Glutamatergic neuron (in vitro differentiated cells): ENCODE measurements at regions not wholly inside any gene's neighbourhood (a gene's known extent, or its start where the extent isn't known, plus 50 kb on each side); places are given as distances from the start of the nearest gene placed in this dataset.

Source experiments
- DNase-seq: peaks from one replicate; pipeline ENCODE4 v3.0.0; 2022
- H3K27ac Mint-ChIP-seq: one replicate; pipeline ENCODE4 v1.8.0; 2020; ENCODE audit warnings: mild to moderate bottlenecking, mixed read lengths, inconsistent platforms; ENCODE audit not compliant: unreplicated experiment
- H3K27me3 Mint-ChIP-seq: one replicate; pipeline ENCODE4 v1.8.0; 2020; ENCODE audit warnings: mild to moderate bottlenecking, moderate library complexity, mixed read lengths, inconsistent platforms; ENCODE audit not compliant: unreplicated experiment
- H3K36me3 Mint-ChIP-seq: one replicate; pipeline ENCODE4 v1.8.0; 2020; ENCODE audit warnings: mild to moderate bottlenecking, mixed read lengths, inconsistent platforms; ENCODE audit not compliant: unreplicated experiment
- H3K4me1 Mint-ChIP-seq: one replicate; pipeline ENCODE4 v1.8.0; 2020; ENCODE audit warnings: mild to moderate bottlenecking, low read depth, mixed read lengths, inconsistent platforms; ENCODE audit not compliant: unreplicated experiment
- H3K4me3 Mint-ChIP-seq: one replicate; pipeline ENCODE4 v1.8.0; 2020; ENCODE audit warnings: mild to moderate bottlenecking, mixed read lengths, inconsistent platforms; ENCODE audit not compliant: unreplicated experiment
- H3K9me3 Mint-ChIP-seq: one replicate; pipeline ENCODE4 v1.8.0; 2020; ENCODE audit warnings: mild to moderate bottlenecking, moderate library complexity, mixed read lengths, inconsistent platforms; ENCODE audit not compliant: unreplicated experiment
- TF ChIP-seq, protein P1 (sequence below): fragments of 200-600 bp; sonication (generic); IDR thresholded peaks from one replicate; pipeline ENCODE4 v1.5.0; 2021; ENCODE audit not compliant: partially characterized antibody, unreplicated experiment

DNA sequence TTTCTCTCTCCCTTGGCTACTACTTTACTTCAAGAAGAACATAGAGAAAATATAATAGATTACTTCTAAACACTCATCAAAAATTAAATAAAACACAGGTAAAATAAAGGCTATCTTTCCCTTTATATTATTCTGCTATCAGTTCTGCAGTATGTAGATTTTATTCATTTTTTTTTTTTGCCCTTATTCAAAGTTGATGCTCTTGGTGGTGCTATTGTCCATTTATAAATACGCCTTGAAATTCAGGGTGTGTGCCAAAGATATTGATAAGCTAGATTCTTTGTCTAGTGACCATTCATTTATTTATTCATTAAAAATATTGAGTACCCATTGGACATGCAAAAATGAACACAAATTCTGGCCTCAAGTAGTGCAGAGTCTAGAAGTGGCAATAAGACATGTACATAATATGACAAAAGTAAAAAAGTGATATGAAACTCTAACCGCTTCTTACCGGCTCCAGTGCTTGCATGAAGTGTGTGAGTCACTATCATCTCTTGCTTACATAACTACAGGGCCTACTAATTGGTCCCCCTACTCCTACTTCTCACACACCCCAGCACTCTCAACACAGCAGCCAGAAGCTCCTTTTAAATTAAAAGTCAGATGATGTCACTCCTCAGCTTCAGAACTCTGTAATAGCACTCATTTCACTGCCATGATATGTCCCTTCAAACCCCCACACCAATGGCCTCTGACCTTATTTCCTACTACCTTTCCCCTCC lies 208.3 kb upstream of the FANCL start:
- H3K27ac Mint-ChIP-seq, result no peak overlapping the region
- no peak for DNase-seq
- H3K4me1 Mint-ChIP-seq, result peaks cover 6% of the 10 kb centered on the region
- H3K4me3 Mint-ChIP-seq, result no peak overlapping the region
- no peaks in the 10 kb centered on the region for H3K9me3 Mint-ChIP-seq
- H3K36me3 Mint-ChIP-seq, result no peaks in the 10 kb centered on the region
- TF ChIP-seq, protein P1, sequence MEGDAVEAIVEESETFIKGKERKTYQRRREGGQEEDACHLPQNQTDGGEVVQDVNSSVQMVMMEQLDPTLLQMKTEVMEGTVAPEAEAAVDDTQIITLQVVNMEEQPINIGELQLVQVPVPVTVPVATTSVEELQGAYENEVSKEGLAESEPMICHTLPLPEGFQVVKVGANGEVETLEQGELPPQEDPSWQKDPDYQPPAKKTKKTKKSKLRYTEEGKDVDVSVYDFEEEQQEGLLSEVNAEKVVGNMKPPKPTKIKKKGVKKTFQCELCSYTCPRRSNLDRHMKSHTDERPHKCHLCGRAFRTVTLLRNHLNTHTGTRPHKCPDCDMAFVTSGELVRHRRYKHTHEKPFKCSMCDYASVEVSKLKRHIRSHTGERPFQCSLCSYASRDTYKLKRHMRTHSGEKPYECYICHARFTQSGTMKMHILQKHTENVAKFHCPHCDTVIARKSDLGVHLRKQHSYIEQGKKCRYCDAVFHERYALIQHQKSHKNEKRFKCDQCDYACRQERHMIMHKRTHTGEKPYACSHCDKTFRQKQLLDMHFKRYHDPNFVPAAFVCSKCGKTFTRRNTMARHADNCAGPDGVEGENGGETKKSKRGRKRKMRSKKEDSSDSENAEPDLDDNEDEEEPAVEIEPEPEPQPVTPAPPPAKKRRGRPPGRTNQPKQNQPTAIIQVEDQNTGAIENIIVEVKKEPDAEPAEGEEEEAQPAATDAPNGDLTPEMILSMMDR, result no peak
- no peaks in the 10 kb centered on the region for H3K27me3 Mint-ChIP-seq

DNA sequence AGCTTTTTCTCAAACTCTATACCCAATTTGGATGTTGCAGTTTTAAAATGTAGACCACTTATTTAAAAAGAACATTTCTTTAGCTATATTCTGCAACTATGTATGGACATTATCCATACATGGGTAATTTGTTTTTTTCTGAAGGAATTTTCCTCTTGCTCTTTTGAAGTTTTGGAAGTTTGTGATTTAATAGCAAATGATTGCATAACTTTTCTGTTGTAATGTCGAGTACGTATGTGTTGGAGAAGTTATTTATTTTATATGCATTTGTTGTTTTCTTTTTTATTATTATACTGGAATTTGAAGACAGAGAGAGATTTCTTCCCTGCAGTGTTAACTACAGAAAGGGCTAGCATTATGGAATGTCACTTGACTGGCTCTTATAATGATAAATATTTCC lies 207.7 kb upstream of the FANCL start:
- no peak for DNase-seq
- H3K27me3 Mint-ChIP-seq, result no peaks in the 10 kb centered on the region
- peaks cover 6% of the 10 kb centered on the region for H3K4me1 Mint-ChIP-seq
- H3K27ac Mint-ChIP-seq, result no peak overlapping the region
- TF ChIP-seq, protein P1, result no peak
- no peaks in the 10 kb centered on the region for H3K9me3 Mint-ChIP-seq
- H3K36me3 Mint-ChIP-seq, result no peaks in the 10 kb centered on the region
- no peak overlapping the region for H3K4me3 Mint-ChIP-seq

DNA sequence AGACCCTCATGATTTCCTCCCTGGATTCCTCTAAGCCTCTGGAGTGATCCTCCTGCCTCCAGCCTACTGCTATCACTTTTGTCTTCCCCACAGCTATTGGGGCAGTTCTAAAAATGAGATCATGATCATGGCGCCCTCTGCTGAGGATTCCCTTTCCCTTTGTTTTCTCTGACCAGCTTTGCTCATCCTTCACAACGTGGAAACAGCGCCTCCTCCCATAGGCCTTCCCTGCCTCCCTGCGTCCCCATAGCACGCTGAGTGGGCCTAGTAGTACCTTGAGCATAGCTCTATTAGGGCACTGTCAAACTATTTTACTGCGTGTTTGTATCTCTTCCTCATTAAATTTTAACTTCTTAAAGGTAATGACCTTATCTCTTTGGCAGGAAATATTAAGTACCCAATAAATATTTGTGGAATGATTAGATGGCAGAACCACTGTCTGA lies 207.0 kb upstream of the FANCL start:
- H3K27ac Mint-ChIP-seq, result peak overlapping the region; percentile 16
- no peaks in the 10 kb centered on the region for H3K36me3 Mint-ChIP-seq
- H3K27me3 Mint-ChIP-seq, result no peaks in the 10 kb centered on the region
- H3K4me1 Mint-ChIP-seq, result peaks cover 6% of the 10 kb centered on the region
- peak; percentile 76 for DNase-seq
- TF ChIP-seq, protein P1, result peak; percentile 35
- no peaks in the 10 kb centered on the region for H3K9me3 Mint-ChIP-seq
- H3K4me3 Mint-ChIP-seq, result no peak overlapping the region

DNA sequence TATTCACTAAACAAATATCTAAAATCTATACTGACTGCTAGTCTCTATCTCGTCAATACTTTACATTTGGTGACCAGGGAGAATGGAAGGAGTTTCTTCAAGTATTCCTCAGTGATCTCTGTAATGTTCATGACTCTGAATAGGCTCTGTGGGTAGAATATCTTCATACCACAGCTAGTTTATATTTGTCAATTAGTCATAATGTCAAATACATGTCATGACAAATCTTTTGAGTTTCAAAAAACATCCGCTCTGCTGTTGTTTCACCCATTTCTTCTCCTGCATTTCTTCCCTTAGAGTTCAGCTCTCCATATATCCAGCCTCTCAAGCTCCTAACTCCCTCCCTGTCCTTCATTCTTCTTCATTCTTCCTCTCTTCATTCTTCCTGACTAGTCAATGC lies 206.5 kb upstream of the FANCL start:
- H3K27me3 Mint-ChIP-seq, result no peaks in the 10 kb centered on the region
- H3K4me1 Mint-ChIP-seq, result peaks cover 6% of the 10 kb centered on the region
- TF ChIP-seq, protein P1, result no peak
- peak overlapping the region; percentile 16 for H3K27ac Mint-ChIP-seq
- no peaks in the 10 kb centered on the region for H3K9me3 Mint-ChIP-seq
- no peak for DNase-seq
- H3K36me3 Mint-ChIP-seq, result no peaks in the 10 kb centered on the region
- H3K4me3 Mint-ChIP-seq, result no peak overlapping the region

DNA sequence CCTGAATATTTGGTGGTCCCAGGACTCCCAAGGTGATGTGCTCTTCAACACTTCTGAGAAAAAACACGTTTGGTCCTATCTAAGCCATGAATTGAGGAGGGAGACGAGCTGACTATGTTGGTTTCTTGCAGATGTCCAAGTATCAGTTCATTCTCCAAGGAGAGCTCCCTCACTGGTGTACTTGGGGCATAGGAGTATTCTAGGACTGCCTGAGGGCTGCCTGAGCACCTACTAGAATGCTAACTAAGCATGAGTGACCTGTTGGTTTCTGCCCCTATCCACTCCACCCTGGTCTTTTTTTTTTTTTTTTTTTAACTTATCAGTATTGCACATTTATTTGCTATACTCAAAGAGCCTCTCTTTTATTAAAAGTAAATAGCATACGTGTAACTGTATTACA lies 200.5 kb upstream of the FANCL start:
- no peaks in the 10 kb centered on the region for H3K27me3 Mint-ChIP-seq
- H3K9me3 Mint-ChIP-seq, result no peaks in the 10 kb centered on the region
- H3K27ac Mint-ChIP-seq, result no peak overlapping the region
- TF ChIP-seq, protein P1, result no peak
- no peak for DNase-seq
- no peaks in the 10 kb centered on the region for H3K36me3 Mint-ChIP-seq
- no peaks in the 10 kb centered on the region for H3K4me1 Mint-ChIP-seq
- H3K4me3 Mint-ChIP-seq, result no peak overlapping the region
